ENCODE measurements at regions not wholly inside any gene's neighbourhood (a gene's known extent, or its start where the extent isn't known, plus 50 kb on each side); places are given as distances from the start of the nearest gene placed in this dataset.

GRCh38 chr3:177308286-177308685, 111.0 kb upstream of the TBL1XR1 start:
- H3K27me3 Mint-ChIP-seq (ENCODE audit: low read depth), result no peaks in the 10 kb centered on the region
- H3K27ac Mint-ChIP-seq (ENCODE audit: unreplicated experiment), result no peak overlapping the region
- peaks cover 24% of the 10 kb centered on the region for H3K4me1 Mint-ChIP-seq (ENCODE audit: low read depth)
- no peak overlapping the region for H3K4me3 Mint-ChIP-seq (ENCODE audit: unreplicated experiment)
- TF ChIP-seq CTCF (IDR thresholded peaks at IDR 0.05), result no peak
- peaks cover 11% of the 10 kb centered on the region for H3K9me3 Mint-ChIP-seq (ENCODE audit: low read depth)
- DNase-seq (ENCODE audit: low spot score), result no peak
- H3K36me3 Mint-ChIP-seq (ENCODE audit: low read depth), result peaks cover 2% of the 10 kb centered on the region

GRCh38 chr3:177308911-177309310, 111.6 kb upstream of the TBL1XR1 start:
- peaks cover 2% of the 10 kb centered on the region for H3K36me3 Mint-ChIP-seq (ENCODE audit: low read depth)
- H3K27me3 Mint-ChIP-seq (ENCODE audit: low read depth), result no peaks in the 10 kb centered on the region
- TF ChIP-seq CTCF (IDR thresholded peaks at IDR 0.05), result no peak
- peaks cover 11% of the 10 kb centered on the region for H3K9me3 Mint-ChIP-seq (ENCODE audit: low read depth)
- H3K4me1 Mint-ChIP-seq (ENCODE audit: low read depth), result peaks cover 18% of the 10 kb centered on the region
- H3K27ac Mint-ChIP-seq (ENCODE audit: unreplicated experiment), result no peak overlapping the region
- H3K4me3 Mint-ChIP-seq (ENCODE audit: unreplicated experiment), result no peak overlapping the region
- DNase-seq (ENCODE audit: low spot score), result no peak

- Mint-ChIP-seq H3K27me3 (ENCODE audit: low read depth) (no peaks in the 10 kb centered on the region), H3K4me3 (ENCODE audit: unreplicated experiment) (no peak overlapping the region)
Measured at GRCh38 chr3:177312491-177312890, 115.2 kb upstream of the TBL1XR1 start.

GRCh38 chr3:177314897-177315296, 117.6 kb upstream of the TBL1XR1 start:
- no peak for DNase-seq (ENCODE audit: low spot score)
- Mint-ChIP-seq H3K27me3 (ENCODE audit: low read depth) (no peaks in the 10 kb centered on the region), H3K27ac (ENCODE audit: unreplicated experiment) (no peak overlapping the region)

More at GRCh38 chr3:177312491-177312890, 115.2 kb upstream of the TBL1XR1 start:
- Mint-ChIP-seq H3K36me3 (ENCODE audit: low read depth) (peaks cover 2% of the 10 kb centered on the region), H3K9me3 (ENCODE audit: low read depth) (peaks cover 13% of the 10 kb centered on the region), H3K27ac (ENCODE audit: unreplicated experiment) (no peak overlapping the region), H3K4me1 (ENCODE audit: low read depth) (peaks cover under 1% of the 10 kb centered on the region)
- TF ChIP-seq CTCF (IDR thresholded peaks at IDR 0.05), result no peak
- no peak for DNase-seq (ENCODE audit: low spot score)

GRCh38 chr3:177317247-177317646, 120.0 kb upstream of the TBL1XR1 start:
- Mint-ChIP-seq H3K27me3 (ENCODE audit: low read depth) (no peaks in the 10 kb centered on the region), H3K36me3 (ENCODE audit: low read depth) (peaks cover 2% of the 10 kb centered on the region), H3K4me3 (ENCODE audit: unreplicated experiment) (no peak overlapping the region), H3K9me3 (ENCODE audit: low read depth) (peaks cover 10% of the 10 kb centered on the region), H3K27ac (ENCODE audit: unreplicated experiment) (no peak overlapping the region), H3K4me1 (ENCODE audit: low read depth) (peaks cover 27% of the 10 kb centered on the region)
- DNase-seq (ENCODE audit: low spot score), result no peak
- no peak for TF ChIP-seq CTCF (IDR thresholded peaks at IDR 0.05)

More at GRCh38 chr3:177314897-177315296, 117.6 kb upstream of the TBL1XR1 start:
- Mint-ChIP-seq H3K4me1 (ENCODE audit: low read depth) (peaks cover 8% of the 10 kb centered on the region), H3K36me3 (ENCODE audit: low read depth) (peaks cover 2% of the 10 kb centered on the region), H3K9me3 (ENCODE audit: low read depth) (peaks cover 13% of the 10 kb centered on the region), H3K4me3 (ENCODE audit: unreplicated experiment) (no peak overlapping the region)
- no peak for TF ChIP-seq CTCF (IDR thresholded peaks at IDR 0.05)

All from chondrocyte (in vitro differentiated cells).